BJ (cell line): ENCODE measurements at regions not wholly inside any gene's neighbourhood (a gene's known extent, or its start where the extent isn't known, plus 50 kb on each side); places are given as distances from the start of the nearest gene placed in this dataset.

Experiments used
- CTCF ChIA-PET: fragments of 350-600 bp; formaldehyde crosslinking; extraction: SDS; loops from one replicate; lab custom pipeline; 2021; ENCODE audit warnings: antibody characterized with exemption, inconsistent platforms; lab: Yijun Ruan, JAX
- POLR2A ChIA-PET: fragments of 300-600 bp; sonication (Branson Sonifier 250); formaldehyde crosslinking; extraction: SDS; loops from one replicate; lab custom pipeline; 2021; ENCODE audit warnings: antibody characterized with exemption; lab: Charles Lee
- DNase-seq: peaks from one replicate; pipeline ENCODE4 v3.0.0-alpha.2; 2011; ENCODE audit warnings: low read depth
- H3K27me3 ChIP-seq: 2 replicates; pipeline ENCODE4 v1.6.0; 2011; ENCODE audit warnings: low read length; ENCODE audit not compliant: control insufficient read depth, insufficient read depth
- H3K36me3 ChIP-seq: 2 replicates; pipeline ENCODE4 v1.5.1; 2011; ENCODE audit warnings: low read length; ENCODE audit not compliant: control insufficient read depth, insufficient read depth
- H3K4me3 ChIP-seq: 2 replicates; pipeline ENCODE4 v1.5.1; 2011; ENCODE audit warnings: low read depth, mild to moderate bottlenecking, control low read depth, low read length
- TF ChIP-seq, protein P1 (sequence below): IDR thresholded peaks from 2 replicates; pipeline ENCODE4 v1.5.1; 2011; ENCODE audit warnings: low read depth, mild to moderate bottlenecking, control low read depth, inconsistent platforms, low read length, moderate library complexity; ENCODE audit not compliant: insufficient read depth

DNA sequence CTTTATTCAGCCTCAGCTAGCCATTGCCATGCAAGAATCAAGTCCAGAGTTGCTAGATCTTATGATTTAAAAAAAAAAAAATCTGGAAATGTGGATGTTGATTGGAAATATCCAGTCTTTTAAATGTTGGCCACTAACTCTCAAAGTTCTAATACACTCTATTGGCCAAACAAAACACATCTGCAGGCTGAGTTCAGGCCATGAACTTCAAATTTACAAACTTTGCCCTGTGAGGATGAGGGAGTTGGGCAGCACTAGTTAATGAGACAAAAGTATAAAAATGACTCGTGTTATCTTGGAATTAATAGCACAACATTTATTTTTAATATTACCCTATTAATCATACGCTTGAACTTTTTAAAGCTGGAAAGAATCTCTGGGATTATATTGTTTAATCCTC is 432.3 kb downstream of the PLPP3 start:
- no peak for DNase-seq
- ChIA-PET POLR2A (no interaction called here), CTCF (interaction anchor here (0.7 to 1.9 kb wide), 4 partner anchors 9 to 59 kb away, joined by 3 to 6 read pairs (median 3); no protein-coding TSS in a partner anchor)
- H3K36me3 ChIP-seq: no peaks in the 10 kb centered on the region
- H3K4me3 ChIP-seq: no peak overlapping the region
- TF ChIP-seq, protein P1, sequence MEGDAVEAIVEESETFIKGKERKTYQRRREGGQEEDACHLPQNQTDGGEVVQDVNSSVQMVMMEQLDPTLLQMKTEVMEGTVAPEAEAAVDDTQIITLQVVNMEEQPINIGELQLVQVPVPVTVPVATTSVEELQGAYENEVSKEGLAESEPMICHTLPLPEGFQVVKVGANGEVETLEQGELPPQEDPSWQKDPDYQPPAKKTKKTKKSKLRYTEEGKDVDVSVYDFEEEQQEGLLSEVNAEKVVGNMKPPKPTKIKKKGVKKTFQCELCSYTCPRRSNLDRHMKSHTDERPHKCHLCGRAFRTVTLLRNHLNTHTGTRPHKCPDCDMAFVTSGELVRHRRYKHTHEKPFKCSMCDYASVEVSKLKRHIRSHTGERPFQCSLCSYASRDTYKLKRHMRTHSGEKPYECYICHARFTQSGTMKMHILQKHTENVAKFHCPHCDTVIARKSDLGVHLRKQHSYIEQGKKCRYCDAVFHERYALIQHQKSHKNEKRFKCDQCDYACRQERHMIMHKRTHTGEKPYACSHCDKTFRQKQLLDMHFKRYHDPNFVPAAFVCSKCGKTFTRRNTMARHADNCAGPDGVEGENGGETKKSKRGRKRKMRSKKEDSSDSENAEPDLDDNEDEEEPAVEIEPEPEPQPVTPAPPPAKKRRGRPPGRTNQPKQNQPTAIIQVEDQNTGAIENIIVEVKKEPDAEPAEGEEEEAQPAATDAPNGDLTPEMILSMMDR: no peak
- H3K27me3 ChIP-seq: no peaks in the 10 kb centered on the region

DNA sequence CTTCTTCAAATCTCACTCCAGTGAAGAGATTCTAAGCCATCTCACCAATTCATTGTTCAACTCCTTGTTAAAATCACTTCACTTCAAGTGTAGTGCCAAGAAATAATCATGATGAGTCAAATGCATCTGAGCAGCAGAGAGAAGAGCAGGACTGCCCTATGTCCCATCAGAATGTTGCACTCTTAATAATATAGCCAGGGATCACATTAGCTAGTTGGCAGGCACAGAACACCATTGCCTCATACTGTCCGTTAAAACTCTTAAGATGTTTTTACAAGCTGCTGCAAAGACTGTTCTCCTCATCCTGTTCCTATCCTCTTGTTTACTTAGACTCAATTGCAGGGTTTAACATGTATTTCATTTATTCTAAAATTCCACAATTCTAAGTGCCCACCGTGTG is 432.9 kb downstream of the PLPP3 start:
- DNase-seq: peak; percentile 31
- TF ChIP-seq, protein P1: no peak
- ChIA-PET CTCF (interaction anchor here (0.6 to 1.9 kb wide), 4 partner anchors 9 to 862 kb away, joined by 3 to 6 read pairs (median 4); no protein-coding TSS in a partner anchor), POLR2A (no interaction called here)
- Histone ChIP-seq H3K36me3 (no peaks in the 10 kb centered on the region), H3K27me3 (no peaks in the 10 kb centered on the region), H3K4me3 (no peak overlapping the region)

DNA sequence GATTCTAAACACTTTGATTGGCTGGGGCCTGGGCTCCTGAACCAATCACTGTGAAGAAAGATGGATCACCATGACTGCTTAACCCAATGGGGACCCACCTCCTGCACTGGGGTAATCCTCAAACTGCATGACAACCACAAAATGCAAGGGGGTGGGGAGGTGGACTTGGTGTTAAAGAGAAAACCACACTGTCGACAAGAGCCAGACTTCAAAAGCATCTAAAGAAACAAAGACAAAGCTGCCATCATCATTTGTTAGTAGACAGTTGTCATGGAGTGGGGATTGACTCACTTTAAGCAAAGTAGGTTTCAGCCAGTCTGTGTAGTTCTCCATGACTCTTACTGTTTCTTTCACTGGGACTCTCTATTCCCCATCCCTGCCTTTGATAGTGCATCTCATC is 433.8 kb downstream of the PLPP3 start:
- POLR2A ChIA-PET: no interaction called here
- no peak overlapping the region for H3K4me3 ChIP-seq
- no peak for DNase-seq
- TF ChIP-seq, protein P1: no peak
- H3K27me3 ChIP-seq: no peaks in the 10 kb centered on the region
- no peaks in the 10 kb centered on the region for H3K36me3 ChIP-seq
- CTCF ChIA-PET: interaction anchor here (0.6 to 1.9 kb wide), 3 partner anchors 8 to 861 kb away, joined by 3 to 6 read pairs (median 4); no protein-coding TSS in a partner anchor

DNA sequence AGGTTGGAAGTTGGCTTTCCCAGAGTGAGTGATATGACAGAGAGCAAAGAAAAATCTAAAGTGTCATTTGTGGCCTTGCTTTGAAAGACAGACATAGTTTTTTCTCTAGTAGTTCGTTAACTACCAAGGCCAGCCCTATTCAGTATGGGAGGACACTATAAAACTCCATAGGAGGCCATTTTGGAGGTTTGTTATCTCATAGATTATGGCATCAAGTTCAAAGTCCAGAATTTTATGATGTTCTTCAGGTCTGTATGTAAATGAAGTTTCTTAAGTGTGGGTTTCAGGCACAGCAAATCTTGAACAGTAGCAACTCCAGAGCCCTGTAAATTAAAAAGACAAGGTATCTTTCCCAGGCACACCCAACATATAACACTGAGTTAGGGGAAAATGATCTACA is 437.1 kb downstream of the PLPP3 start:
- no peaks in the 10 kb centered on the region for H3K36me3 ChIP-seq
- no peak overlapping the region for H3K4me3 ChIP-seq
- H3K27me3 ChIP-seq: no peaks in the 10 kb centered on the region
- DNase-seq: no peak
- POLR2A ChIA-PET: no interaction called here
- CTCF ChIA-PET: no interaction called here
- TF ChIP-seq, protein P1: no peak

DNA sequence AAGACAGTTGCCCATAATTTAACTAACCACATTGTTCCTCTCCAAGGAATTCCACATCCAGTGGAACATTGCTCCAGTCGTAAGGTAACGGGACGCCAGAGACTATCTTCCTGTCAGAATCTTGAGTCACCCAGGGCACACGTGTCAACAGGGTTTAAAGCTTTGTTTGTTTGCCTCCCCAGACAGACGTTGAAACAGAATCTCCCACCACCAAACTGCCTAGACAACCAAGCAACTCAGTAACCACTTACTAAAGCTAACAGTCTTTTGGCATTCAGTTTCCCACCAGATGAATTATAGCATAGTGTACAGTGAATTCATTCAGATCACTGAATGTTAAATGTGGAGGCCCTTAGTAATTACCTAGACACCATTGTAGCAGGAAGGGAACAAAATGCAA is 439.5 kb downstream of the PLPP3 start:
- TF ChIP-seq, protein P1: no peak
- Histone ChIP-seq H3K36me3 (no peaks in the 10 kb centered on the region), H3K27me3 (no peaks in the 10 kb centered on the region), H3K4me3 (no peak overlapping the region)
- POLR2A ChIA-PET: no interaction called here
- CTCF ChIA-PET: interaction anchor here (1.1 kb wide), 1 partner anchor 11 kb away, joined by 3 read pairs; no protein-coding TSS in a partner anchor
- no peak for DNase-seq
